DOHH2 (cell line): ENCODE measurements at regions not wholly inside any gene's neighbourhood (a gene's known extent, or its start where the extent isn't known, plus 50 kb on each side); places are given as distances from the start of the nearest gene placed in this dataset.

Experiments
- H3F3A ChIP-seq: fragments of 200-600 bp; sonication (generic), shearing (Covaris generic); 2 replicates; pipeline ENCODE4 v1.6.0; 2016; ENCODE audit warnings: antibody characterized with exemption, mild to moderate bottlenecking; ENCODE audit not compliant: control insufficient read depth, insufficient read depth
- H3K27ac ChIP-seq: fragments of 200-600 bp; sonication (generic); 2 replicates; pipeline ENCODE4 v1.5.1; 2014; ENCODE audit warnings: low read depth, mild to moderate bottlenecking, low read length, moderate library complexity
- H3K27me3 ChIP-seq: fragments of 200-600 bp; sonication (generic); 2 replicates; pipeline ENCODE4 v1.6.1; 2014; ENCODE audit warnings: mild to moderate bottlenecking, low read length, mixed read lengths; ENCODE audit not compliant: control insufficient read depth
- H3K36me3 ChIP-seq: fragments of 200-600 bp; sonication (generic); 2 replicates; pipeline ENCODE4 v1.6.1; 2014; ENCODE audit warnings: mild to moderate bottlenecking, low read length, moderate library complexity, mixed read lengths; ENCODE audit not compliant: control insufficient read depth
- H3K4me1 ChIP-seq: fragments of 200-600 bp; sonication (generic); 2 replicates; pipeline ENCODE4 v1.6.1; 2014; ENCODE audit warnings: mild to moderate bottlenecking, low read length, mixed read lengths; ENCODE audit not compliant: control insufficient read depth
- H3K4me2 ChIP-seq: fragments of 200-600 bp; sonication (generic); 2 replicates; pipeline ENCODE4 v1.6.0; 2014; ENCODE audit warnings: mild to moderate bottlenecking, low read length, moderate library complexity
- H3K4me3 ChIP-seq: fragments of 200-600 bp; sonication (generic); 2 replicates; pipeline ENCODE4 v1.5.1; 2014; ENCODE audit warnings: mild to moderate bottlenecking, low read length, mixed read lengths
- H3K79me2 ChIP-seq: fragments of 200-600 bp; sonication (generic); 2 replicates; pipeline ENCODE4 v1.6.1; 2014; ENCODE audit warnings: mild to moderate bottlenecking, low read length, mixed read lengths; ENCODE audit not compliant: control insufficient read depth
- H3K9me2 ChIP-seq: fragments of 200-600 bp; sonication (generic); replicated peaks from 2 replicates; pipeline ENCODE4 v1.6.1; 2014; ENCODE audit warnings: mild to moderate bottlenecking, low read length, mixed read lengths; ENCODE audit not compliant: control insufficient read depth
- H3K9me3 ChIP-seq: fragments of 200-600 bp; sonication (generic); 2 replicates; pipeline ENCODE4 v1.6.1; 2014; ENCODE audit warnings: antibody characterized with exemption, low read length, mixed read lengths; ENCODE audit not compliant: control insufficient read depth, insufficient read depth
- H4K20me1 ChIP-seq: fragments of 200-600 bp; sonication (generic); 2 replicates; pipeline ENCODE4 v1.6.0; 2014; ENCODE audit warnings: low read depth, mild to moderate bottlenecking, antibody characterized with exemption, low read length, moderate library complexity; ENCODE audit not compliant: control insufficient read depth, insufficient read depth
- CTCF ChIP-seq: fragments of 200-600 bp; sonication (generic); IDR thresholded peaks from one replicate; pipeline ENCODE4 v1.5.1; 2014; ENCODE audit warnings: antibody characterized with exemption, mild to moderate bottlenecking, low read depth, low read length; ENCODE audit not compliant: poor library complexity, severe bottlenecking
- EZH2phosphoT487 ChIP-seq: fragments of 200-600 bp; sonication (generic); IDR thresholded peaks from 2 replicates; pipeline ENCODE4 v1.6.1; 2017; ENCODE audit warnings: borderline replicate concordance, mild to moderate bottlenecking, antibody characterized with exemption, low read length, moderate library complexity, mixed read lengths

- Histone ChIP-seq H3K9me2 (no peaks in the 10 kb centered on the region), H4K20me1 (no peaks in the 10 kb centered on the region), H3K9me3 (no peaks in the 10 kb centered on the region), H3K4me3 (no peak overlapping the region), H3K4me1 (no peaks in the 10 kb centered on the region), H3K4me2 (no peak overlapping the region), H3K36me3 (no peaks in the 10 kb centered on the region), H3K27ac (no peak overlapping the region), H3F3A (no peaks in the 10 kb centered on the region), H3K27me3 (no peaks in the 10 kb centered on the region), H3K79me2 (no peaks in the 10 kb centered on the region)
- TF ChIP-seq EZH2phosphoT487 (no peak), CTCF (no peak)
Measured at GRCh38 chr2:163541943-163542342, 193.9 kb downstream of the FIGN start.

GRCh38 chr2:163541495-163541894 is 194.3 kb downstream of the FIGN start:
- Histone ChIP-seq H4K20me1 (no peaks in the 10 kb centered on the region), H3K79me2 (no peaks in the 10 kb centered on the region), H3K9me2 (no peaks in the 10 kb centered on the region), H3F3A (no peaks in the 10 kb centered on the region), H3K4me3 (no peak overlapping the region), H3K36me3 (no peaks in the 10 kb centered on the region), H3K9me3 (no peaks in the 10 kb centered on the region), H3K4me2 (no peak overlapping the region), H3K4me1 (no peaks in the 10 kb centered on the region), H3K27ac (no peak overlapping the region), H3K27me3 (no peaks in the 10 kb centered on the region)
- TF ChIP-seq CTCF (no peak), EZH2phosphoT487 (no peak)

- Histone ChIP-seq H3K9me3 (no peaks in the 10 kb centered on the region), H3K27ac (no peak overlapping the region), H3K27me3 (no peaks in the 10 kb centered on the region), H4K20me1 (no peaks in the 10 kb centered on the region), H3K4me3 (no peak overlapping the region), H3K79me2 (no peaks in the 10 kb centered on the region), H3K4me1 (no peaks in the 10 kb centered on the region), H3K9me2 (no peaks in the 10 kb centered on the region), H3K4me2 (no peak overlapping the region), H3K36me3 (no peaks in the 10 kb centered on the region), H3F3A (no peaks in the 10 kb centered on the region)
- TF ChIP-seq CTCF (no peak), EZH2phosphoT487 (no peak)
Measured at GRCh38 chr2:163528640-163529217, 207.1 kb downstream of the FIGN start.
